ENCODE measurements at regions not wholly inside any gene's neighbourhood (a gene's known extent, or its start where the extent isn't known, plus 50 kb on each side); places are given as distances from the start of the nearest gene placed in this dataset.

GRCh38 chr2:150783896-150784295 lies 296.4 kb upstream of the RND3 start:
- DNase-seq (ENCODE audit: low read depth in 2 of 2) = no peak

- DNase-seq (ENCODE audit: low read depth in 2 of 2) = no peak
Observed at GRCh38 chr2:150783015-150783414, 295.5 kb upstream of the RND3 start.

- DNase-seq (ENCODE audit: low read depth in 2 of 2) = no peak
Observed at GRCh38 chr2:150782613-150783012, 295.1 kb upstream of the RND3 start.

- DNase-seq (ENCODE audit: low read depth in 2 of 2) = no peak
Observed at GRCh38 chr2:150781142-150781541, 293.7 kb upstream of the RND3 start.

- DNase-seq (ENCODE audit: low read depth in 2 of 2) = no peak
Observed at GRCh38 chr2:150778828-150779227, 291.4 kb upstream of the RND3 start.

- DNase-seq (ENCODE audit: low read depth in 2 of 2) = no peak
Observed at GRCh38 chr2:150769421-150769820, 282.0 kb upstream of the RND3 start.

GRCh38 chr2:150767991-150768746 lies 280.7 kb upstream of the RND3 start:
- no peak for DNase-seq (ENCODE audit: low read depth in 2 of 2)

GRCh38 chr2:150762571-150762970 lies 275.1 kb upstream of the RND3 start:
- no peak for DNase-seq (ENCODE audit: low read depth in 2 of 2)

GRCh38 chr2:150759531-150759930 lies 272.1 kb upstream of the RND3 start:
- DNase-seq (ENCODE audit: low read depth in 2 of 2) = no peak

- no peak for DNase-seq (ENCODE audit: low read depth in 2 of 2)
Observed at GRCh38 chr2:150759106-150759505, 271.6 kb upstream of the RND3 start.

GRCh38 chr2:150752229-150752628 lies 264.8 kb upstream of the RND3 start:
- DNase-seq (ENCODE audit: low read depth in 2 of 2) = no peak

- no peak for DNase-seq (ENCODE audit: low read depth in 2 of 2)
Observed at GRCh38 chr2:150750720-150751119, 263.3 kb upstream of the RND3 start.

GRCh38 chr2:150742094-150742493 lies 254.6 kb upstream of the RND3 start:
- DNase-seq (ENCODE audit: low read depth in 2 of 2) = no peak

GRCh38 chr2:150735894-150736498 lies 248.5 kb upstream of the RND3 start:
- no peak for DNase-seq (ENCODE audit: low read depth in 2 of 2)

- DNase-seq (ENCODE audit: low read depth in 2 of 2) = no peak
Observed at GRCh38 chr2:150733051-150733618, 245.7 kb upstream of the RND3 start.

GRCh38 chr2:150732491-150732890 lies 245.0 kb upstream of the RND3 start:
- no peak for DNase-seq (ENCODE audit: low read depth in 2 of 2)

- no peak for DNase-seq (ENCODE audit: low read depth in 2 of 2)
Observed at GRCh38 chr2:150732064-150732463, 244.6 kb upstream of the RND3 start.

GRCh38 chr2:150729495-150729955 lies 242.1 kb upstream of the RND3 start:
- no peak for DNase-seq (ENCODE audit: low read depth in 2 of 2)

GRCh38 chr2:150718280-150718679 lies 230.8 kb upstream of the RND3 start:
- DNase-seq (ENCODE audit: low read depth in 2 of 2) = no peak

GRCh38 chr2:150716186-150716585 lies 228.7 kb upstream of the RND3 start:
- no peak for DNase-seq (ENCODE audit: low read depth in 2 of 2)

GRCh38 chr2:150715501-150715900 lies 228.0 kb upstream of the RND3 start:
- DNase-seq (ENCODE audit: low read depth in 2 of 2) = no peak

GRCh38 chr2:150710916-150711315 lies 223.4 kb upstream of the RND3 start:
- DNase-seq (ENCODE audit: low read depth in 2 of 2) = no peak

- no peak for DNase-seq (ENCODE audit: low read depth in 2 of 2)
Observed at GRCh38 chr2:150710041-150710440, 222.6 kb upstream of the RND3 start.
